ENCODE measurements at regions not wholly inside any gene's neighbourhood (a gene's known extent, or its start where the extent isn't known, plus 50 kb on each side); places are given as distances from the start of the nearest gene placed in this dataset.

DNA sequence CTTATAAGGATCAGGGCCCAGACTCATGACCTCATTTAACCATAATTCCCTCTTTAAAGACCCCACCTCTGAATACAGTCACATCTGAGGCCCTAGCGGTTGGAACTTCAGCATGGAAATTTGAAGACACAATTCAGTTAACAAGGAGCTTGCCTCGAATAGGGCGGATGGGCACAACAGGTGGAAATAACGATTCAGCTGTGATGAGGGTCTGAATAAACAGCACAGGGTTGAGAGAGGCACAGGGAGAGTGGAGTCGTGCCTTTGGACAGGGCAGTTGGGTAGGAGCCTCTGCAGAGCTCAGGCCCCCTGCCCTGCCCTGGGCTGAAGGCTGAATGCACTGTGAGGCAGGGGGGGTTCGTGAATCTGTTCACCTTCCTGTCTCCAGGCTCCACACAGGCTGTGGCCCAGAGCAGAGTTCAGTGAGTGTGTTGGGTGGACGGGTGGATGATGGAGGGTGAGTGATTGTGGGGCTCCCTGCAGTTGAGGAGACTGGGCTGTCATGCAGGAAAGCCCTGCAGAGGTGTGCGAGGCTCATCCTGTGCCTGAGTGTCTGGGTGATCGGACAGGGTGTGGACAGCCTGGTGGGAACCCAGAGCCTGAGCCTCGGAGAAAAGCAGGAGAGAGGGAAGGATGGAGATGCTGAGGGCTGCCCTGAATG is 243.1 kb downstream of the FOXD2 start:
- TF ChIP-seq, protein P1, sequence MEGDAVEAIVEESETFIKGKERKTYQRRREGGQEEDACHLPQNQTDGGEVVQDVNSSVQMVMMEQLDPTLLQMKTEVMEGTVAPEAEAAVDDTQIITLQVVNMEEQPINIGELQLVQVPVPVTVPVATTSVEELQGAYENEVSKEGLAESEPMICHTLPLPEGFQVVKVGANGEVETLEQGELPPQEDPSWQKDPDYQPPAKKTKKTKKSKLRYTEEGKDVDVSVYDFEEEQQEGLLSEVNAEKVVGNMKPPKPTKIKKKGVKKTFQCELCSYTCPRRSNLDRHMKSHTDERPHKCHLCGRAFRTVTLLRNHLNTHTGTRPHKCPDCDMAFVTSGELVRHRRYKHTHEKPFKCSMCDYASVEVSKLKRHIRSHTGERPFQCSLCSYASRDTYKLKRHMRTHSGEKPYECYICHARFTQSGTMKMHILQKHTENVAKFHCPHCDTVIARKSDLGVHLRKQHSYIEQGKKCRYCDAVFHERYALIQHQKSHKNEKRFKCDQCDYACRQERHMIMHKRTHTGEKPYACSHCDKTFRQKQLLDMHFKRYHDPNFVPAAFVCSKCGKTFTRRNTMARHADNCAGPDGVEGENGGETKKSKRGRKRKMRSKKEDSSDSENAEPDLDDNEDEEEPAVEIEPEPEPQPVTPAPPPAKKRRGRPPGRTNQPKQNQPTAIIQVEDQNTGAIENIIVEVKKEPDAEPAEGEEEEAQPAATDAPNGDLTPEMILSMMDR (conservative IDR thresholded peaks at IDR 0.05) = no peak
- no peak for TF ChIP-seq ZFX (IDR thresholded peaks at IDR 0.05)
